ENCODE measurements at regions not wholly inside any gene's neighbourhood (a gene's known extent, or its start where the extent isn't known, plus 50 kb on each side); places are given as distances from the start of the nearest gene placed in this dataset.

DNA sequence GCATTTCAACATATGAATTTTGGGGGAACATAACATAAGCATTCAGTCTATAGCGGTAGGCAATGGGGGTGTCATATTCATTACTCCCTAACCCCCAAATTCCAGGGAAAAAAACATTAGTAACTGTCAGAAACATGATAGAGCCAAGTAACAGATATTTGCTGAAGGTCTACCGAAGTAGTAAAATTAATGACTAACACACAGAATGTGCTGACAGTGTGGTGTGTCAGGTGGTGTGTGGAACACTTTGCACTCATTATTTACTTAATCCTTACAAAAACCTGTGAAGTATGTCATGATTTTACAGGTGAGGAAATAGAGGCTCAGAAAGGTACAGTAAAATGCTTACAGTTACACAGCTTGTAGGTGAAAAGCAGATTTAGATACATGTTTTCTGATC lies 85.4 kb upstream of the RHOBTB1 start:
- TF ChIP-seq, protein P1, sequence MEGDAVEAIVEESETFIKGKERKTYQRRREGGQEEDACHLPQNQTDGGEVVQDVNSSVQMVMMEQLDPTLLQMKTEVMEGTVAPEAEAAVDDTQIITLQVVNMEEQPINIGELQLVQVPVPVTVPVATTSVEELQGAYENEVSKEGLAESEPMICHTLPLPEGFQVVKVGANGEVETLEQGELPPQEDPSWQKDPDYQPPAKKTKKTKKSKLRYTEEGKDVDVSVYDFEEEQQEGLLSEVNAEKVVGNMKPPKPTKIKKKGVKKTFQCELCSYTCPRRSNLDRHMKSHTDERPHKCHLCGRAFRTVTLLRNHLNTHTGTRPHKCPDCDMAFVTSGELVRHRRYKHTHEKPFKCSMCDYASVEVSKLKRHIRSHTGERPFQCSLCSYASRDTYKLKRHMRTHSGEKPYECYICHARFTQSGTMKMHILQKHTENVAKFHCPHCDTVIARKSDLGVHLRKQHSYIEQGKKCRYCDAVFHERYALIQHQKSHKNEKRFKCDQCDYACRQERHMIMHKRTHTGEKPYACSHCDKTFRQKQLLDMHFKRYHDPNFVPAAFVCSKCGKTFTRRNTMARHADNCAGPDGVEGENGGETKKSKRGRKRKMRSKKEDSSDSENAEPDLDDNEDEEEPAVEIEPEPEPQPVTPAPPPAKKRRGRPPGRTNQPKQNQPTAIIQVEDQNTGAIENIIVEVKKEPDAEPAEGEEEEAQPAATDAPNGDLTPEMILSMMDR (IDR thresholded peaks at IDR 0.05; ENCODE audit: low read depth, low read length): no peak
- H3K4me3 ChIP-seq (ENCODE audit: low read depth, low read length): no peak overlapping the region

- TF ChIP-seq, protein P1 (IDR thresholded peaks at IDR 0.05; ENCODE audit: low read depth, low read length): no peak
- H3K4me3 ChIP-seq (ENCODE audit: low read depth, low read length): no peak overlapping the region
Observed at GRCh38 chr10:61028861-61029361, 84.9 kb upstream of the RHOBTB1 start.

GRCh38 chr10:61024856-61025201 lies 80.8 kb upstream of the RHOBTB1 start:
- TF ChIP-seq, protein P1 (IDR thresholded peaks at IDR 0.05; ENCODE audit: low read depth, low read length): peak; percentile 68
- no peak overlapping the region for H3K4me3 ChIP-seq (ENCODE audit: low read depth, low read length)

- TF ChIP-seq, protein P1 (IDR thresholded peaks at IDR 0.05; ENCODE audit: low read depth, low read length): no peak
- H3K4me3 ChIP-seq (ENCODE audit: low read depth, low read length): no peak overlapping the region
Observed at GRCh38 chr10:61024151-61024855, 80.3 kb upstream of the RHOBTB1 start.

- H3K4me3 ChIP-seq (ENCODE audit: low read depth, low read length): no peak overlapping the region
- TF ChIP-seq, protein P1 (IDR thresholded peaks at IDR 0.05; ENCODE audit: low read depth, low read length): no peak
Observed at GRCh38 chr10:61023053-61023452, 79.1 kb upstream of the RHOBTB1 start.

- TF ChIP-seq, protein P1 (IDR thresholded peaks at IDR 0.05; ENCODE audit: low read depth, low read length): no peak
- no peak overlapping the region for H3K4me3 ChIP-seq (ENCODE audit: low read depth, low read length)
Observed at GRCh38 chr10:61021926-61022325, 77.9 kb upstream of the RHOBTB1 start.

- no peak overlapping the region for H3K4me3 ChIP-seq (ENCODE audit: low read depth, low read length)
- TF ChIP-seq, protein P1 (IDR thresholded peaks at IDR 0.05; ENCODE audit: low read depth, low read length): no peak
Observed at GRCh38 chr10:61020420-61021158, 76.6 kb upstream of the RHOBTB1 start.

Measured in WI38 (cell line).